GM18907 (cell line): ENCODE measurements at regions not wholly inside any gene's neighbourhood (a gene's known extent, or its start where the extent isn't known, plus 50 kb on each side); places are given as distances from the start of the nearest gene placed in this dataset.
"Not testable (repeated sequence)": the region's sequence is repeated elsewhere in the genome, so short reads cannot be mapped to it uniquely, and the experiment has no call there.

ENCODE experiments used
- ATAC-seq: cut with Tn5 transposase; IDR thresholded peaks from one replicate; pipeline ENCODE4 v1.9.1; 2021; ENCODE audit warnings: mild to moderate bottlenecking, moderate library complexity; ENCODE audit not compliant: unreplicated experiment

GRCh38 chr10:33913194-33913593 lies 578.7 kb upstream of the NRP1 start:
- ATAC-seq = no peak

GRCh38 chr10:33909476-33909875 lies 575.0 kb upstream of the NRP1 start:
- ATAC-seq = not testable (repeated sequence)

- no peak for ATAC-seq
Measured at GRCh38 chr10:33901166-33901565, 566.7 kb upstream of the NRP1 start.

GRCh38 chr10:33900596-33900995 lies 566.1 kb upstream of the NRP1 start:
- ATAC-seq = no peak

- no peak for ATAC-seq
Measured at GRCh38 chr10:33899578-33900531, 565.4 kb upstream of the NRP1 start.

- ATAC-seq = no peak
Measured at GRCh38 chr10:33897291-33897752, 562.9 kb upstream of the NRP1 start.

- no peak for ATAC-seq
Measured at GRCh38 chr10:33893506-33893905, 559.0 kb upstream of the NRP1 start.

- ATAC-seq = no peak
Measured at GRCh38 chr10:33889371-33889770, 554.9 kb upstream of the NRP1 start.

- ATAC-seq = no peak
Measured at GRCh38 chr10:33887188-33887587, 552.7 kb upstream of the NRP1 start.

GRCh38 chr10:33886299-33886698 lies 551.8 kb upstream of the NRP1 start:
- no peak for ATAC-seq

GRCh38 chr10:33884604-33885003 lies 550.1 kb upstream of the NRP1 start:
- ATAC-seq = no peak

GRCh38 chr10:33883881-33884280 lies 549.4 kb upstream of the NRP1 start:
- no peak for ATAC-seq

GRCh38 chr10:33882996-33883395 lies 548.5 kb upstream of the NRP1 start:
- ATAC-seq = no peak

- no peak for ATAC-seq
Measured at GRCh38 chr10:33880291-33880690, 545.8 kb upstream of the NRP1 start.

GRCh38 chr10:33878238-33878786 lies 543.8 kb upstream of the NRP1 start:
- ATAC-seq = no peak

GRCh38 chr10:33876584-33877400 lies 542.3 kb upstream of the NRP1 start:
- no peak for ATAC-seq

- no peak for ATAC-seq
Measured at GRCh38 chr10:33875924-33876583, 541.6 kb upstream of the NRP1 start.

- ATAC-seq = no peak
Measured at GRCh38 chr10:33871061-33871956, 536.8 kb upstream of the NRP1 start.

- no peak for ATAC-seq
Measured at GRCh38 chr10:33869481-33869880, 535.0 kb upstream of the NRP1 start.

- ATAC-seq = no peak
Measured at GRCh38 chr10:33869028-33869427, 534.6 kb upstream of the NRP1 start.
